CD14-positive monocyte (primary cell): ENCODE measurements at regions not wholly inside any gene's neighbourhood (a gene's known extent, or its start where the extent isn't known, plus 50 kb on each side); places are given as distances from the start of the nearest gene placed in this dataset.

ENCODE experiments used
- DNase-seq, 3 donors: peaks; one replicate each; pipeline ENCODE4 v3.0.0-alpha.2; 2011 to 2022
- H2AFZ ChIP-seq: 2 replicates; pipeline ENCODE4 v1.6.0; 2012; ENCODE audit warnings: mild to moderate bottlenecking, low read depth, low read length, inconsistent platforms; ENCODE audit not compliant: insufficient read depth, poor library complexity, severe bottlenecking
- H3K27ac ChIP-seq, 2 donors: 1 replicate in 1 of 2; 2 replicates in 1 of 2; pipeline ENCODE4 v1.5.1; 2012 to 2013; ENCODE audit warnings: low read length in 2 of 2, control low read depth in 1 of 2, inconsistent platforms in 1 of 2, low read depth in 1 of 2, mild to moderate bottlenecking in 1 of 2
- H3K27me3 ChIP-seq, 2 donors: one replicate each; pipeline versions ENCODE4 v1.6.0 to v1.6.1; 2011 to 2013; ENCODE audit warnings: low read length in 2 of 2; ENCODE audit not compliant: control insufficient read depth in 2 of 2, insufficient read depth in 2 of 2
- H3K36me3 ChIP-seq, 2 donors: replicated peaks in 1 of 2; 1 replicate in 1 of 2; 2 replicates in 1 of 2; pipeline versions ENCODE4 v1.5.1 to v1.6.1; 2012 to 2013; ENCODE audit warnings: low read length in 2 of 2, control low read depth in 1 of 2, inconsistent platforms in 1 of 2, mild to moderate bottlenecking in 1 of 2; ENCODE audit not compliant: insufficient read depth in 2 of 2, control insufficient read depth in 1 of 2
- H3K4me1 ChIP-seq, 2 donors: 1 replicate in 1 of 2; 2 replicates in 1 of 2; pipeline versions ENCODE4 v1.5.1 to v1.6.1; 2012 to 2013; ENCODE audit warnings: low read length in 2 of 2, control low read depth in 1 of 2, inconsistent platforms in 1 of 2, mild to moderate bottlenecking in 1 of 2, moderate library complexity in 1 of 2; ENCODE audit not compliant: insufficient read depth in 2 of 2, control insufficient read depth in 1 of 2
- H3K4me2 ChIP-seq: replicated peaks from 2 replicates; pipeline ENCODE3; 2012; ENCODE audit warnings: low read length, moderate library complexity, mild to moderate bottlenecking; ENCODE audit not compliant: poor library complexity, severe bottlenecking; ENCODE audit errors: extremely low read depth
- H3K4me3 ChIP-seq, 3 experiments: fragments of 200-600 bp in 1 of 3; sonication (generic) in 1 of 3; replicated peaks in 1 of 3; 1 replicate in 2 of 3; 2 replicates in 1 of 3; pipeline ENCODE4 v1.5.1; 2011 to 2013; ENCODE audit warnings: low read length in 3 of 3, mild to moderate bottlenecking in 3 of 3, control low read depth in 2 of 3, low read depth in 2 of 3, inconsistent platforms in 1 of 3, moderate library complexity in 1 of 3
- H3K79me2 ChIP-seq: 2 replicates; pipeline ENCODE4 v1.6.0; 2012; ENCODE audit warnings: mild to moderate bottlenecking, control low read depth, inconsistent platforms, low read length, moderate library complexity; ENCODE audit not compliant: insufficient read depth
- H3K9ac ChIP-seq: 2 replicates; pipeline ENCODE4 v1.6.0; 2017; ENCODE audit warnings: low read length, mild to moderate bottlenecking; ENCODE audit not compliant: insufficient read depth, poor library complexity, severe bottlenecking
- H3K9me3 ChIP-seq, 2 donors: replicated peaks in 1 of 2; 1 replicate in 1 of 2; 2 replicates in 1 of 2; pipeline versions ENCODE4 v1.5.1 to v1.6.1; 2012 to 2013; ENCODE audit warnings: low read length in 2 of 2, control low read depth in 1 of 2; ENCODE audit not compliant: control insufficient read depth in 1 of 2, insufficient read depth in 1 of 2
- H4K20me1 ChIP-seq: 2 replicates; pipeline ENCODE4 v1.6.0; 2012; ENCODE audit warnings: mild to moderate bottlenecking, low read length, control low read depth, moderate library complexity; ENCODE audit not compliant: insufficient read depth
- H3K27ac Mint-ChIP-seq, 7 donors: one replicate each; pipeline ENCODE4 v1.8.0; 2020; ENCODE audit warnings: mild to moderate bottlenecking in 7 of 7, mixed read lengths in 7 of 7, moderate library complexity in 6 of 7, inconsistent platforms in 2 of 7
- H3K27me3 Mint-ChIP-seq, 3 donors: one replicate each; pipeline ENCODE4 v1.8.0; 2021 to 2022; ENCODE audit warnings: low read depth in 3 of 3, mild to moderate bottlenecking in 3 of 3, mixed read lengths in 3 of 3, moderate library complexity in 3 of 3, inconsistent platforms in 1 of 3
- H3K36me3 Mint-ChIP-seq, 2 donors: one replicate each; pipeline ENCODE4 v1.8.0; 2020; ENCODE audit warnings: mixed read lengths in 2 of 2, inconsistent platforms in 1 of 2, mild to moderate bottlenecking in 1 of 2
- H3K4me1 Mint-ChIP-seq: one replicate; pipeline ENCODE4 v1.8.0; 2020; ENCODE audit warnings: mild to moderate bottlenecking, mixed read lengths
- H3K4me3 Mint-ChIP-seq, 2 donors: one replicate each; pipeline ENCODE4 v1.8.0; 2020; ENCODE audit warnings: mild to moderate bottlenecking in 2 of 2, mixed read lengths in 2 of 2, moderate library complexity in 1 of 2
- H3K9me3 Mint-ChIP-seq, 7 donors: one replicate each; pipeline ENCODE4 v1.8.0; 2020 to 2022; ENCODE audit warnings: mixed read lengths in 7 of 7, mild to moderate bottlenecking in 6 of 7, moderate library complexity in 6 of 7, inconsistent platforms in 2 of 7
- CTCF ChIP-seq: fragments of 200-600 bp; IDR thresholded peaks from one replicate; pipeline ENCODE4 v1.8.0; 2022; ENCODE audit warnings: antibody characterized with exemption, mild to moderate bottlenecking
- WGBS: methylation state at CpG from one replicate; pipeline ENCODE4 v1.1.5; 2013; ENCODE audit warnings: missing lambda C conversion rate; ENCODE audit not compliant: insufficient coverage; 5-methylcytosine and 5-hydroxymethylcytosine counted together
- intact Hi-C, 2 donors: fragments of 100-400 bp; cut with micrococcal nuclease; formaldehyde crosslinking; loops; one replicate each; pipeline versions ENCODE4 v1.15.0 to v1.15.1; 2023

- Histone ChIP-seq H2AFZ (no peak overlapping the region), H3K36me3 (no peaks in the 10 kb centered on the region), H3K4me1 (no peaks in the 10 kb centered on the region), H3K4me2 (no peak overlapping the region), H3K9ac (no peak overlapping the region), H3K27ac (no peak overlapping the region), H3K27me3 (no peaks in the 10 kb centered on the region), H3K4me3 (no peak overlapping the region), H3K79me2 (no peaks in the 10 kb centered on the region), H3K9me3 (no peaks in the 10 kb centered on the region), H4K20me1 (no peaks in the 10 kb centered on the region)
- no peaks in the 10 kb centered on the region for H3K4me1 Mint-ChIP-seq
- H3K9me3 Mint-ChIP-seq = peaks cover 0 to 2% (median 0%) of the 10 kb centered on the region in 7 donors
- peak; percentile 27 for TF ChIP-seq CTCF
- H3K27me3 Mint-ChIP-seq = peaks cover 2 to 9% (median 4%) of the 10 kb centered on the region in 3 donors
- H3K27ac Mint-ChIP-seq = no peak overlapping the region
- DNase-seq = no peak
- H3K4me3 Mint-ChIP-seq = no peak overlapping the region
- intact Hi-C loops = no loop called here
- no peaks in the 10 kb centered on the region for H3K36me3 Mint-ChIP-seq
- WGBS = no CpG with 5 or more reads among the region's 3 CpGs
Observed at GRCh38 chr10:58963101-58963534, 213.3 kb upstream of the PHYHIPL start.

GRCh38 chr10:58963723-58964124 is 212.7 kb upstream of the PHYHIPL start:
- Mint-ChIP-seq H3K4me1 (no peaks in the 10 kb centered on the region), H3K9me3 (peaks cover 0 to 2% (median 0%) of the 10 kb centered on the region in 7 donors), H3K4me3 (no peak overlapping the region), H3K27me3 (peaks cover under 1 to 9% (median 4%) of the 10 kb centered on the region in 3 donors), H3K36me3 (no peaks in the 10 kb centered on the region), H3K27ac (no peak overlapping the region)
- no peak overlapping the region for H3K4me3 ChIP-seq
- no peak overlapping the region for H3K9ac ChIP-seq
- no peaks in the 10 kb centered on the region for H3K4me1 ChIP-seq
- no peak for DNase-seq
- H3K9me3 ChIP-seq = no peaks in the 10 kb centered on the region
- no peak overlapping the region for H3K4me2 ChIP-seq
- H3K27ac ChIP-seq = no peak overlapping the region
- no peak overlapping the region for H2AFZ ChIP-seq
- intact Hi-C loops = no loop called here
- H3K27me3 ChIP-seq = no peaks in the 10 kb centered on the region
- no peak for TF ChIP-seq CTCF
- H4K20me1 ChIP-seq = no peaks in the 10 kb centered on the region
- H3K79me2 ChIP-seq = no peaks in the 10 kb centered on the region
- 55% methylated on average over 1 of the region's 3 CpGs for WGBS
- no peaks in the 10 kb centered on the region for H3K36me3 ChIP-seq
